GM23248 (cell line): ENCODE measurements at regions not wholly inside any gene's neighbourhood (a gene's known extent, or its start where the extent isn't known, plus 50 kb on each side); places are given as distances from the start of the nearest gene placed in this dataset.
A peak's percentile ranks its signal among the peaks of the same experiment; 100 is the strongest.
"Not testable (repeated sequence)": the region's sequence is repeated elsewhere in the genome, so short reads cannot be mapped to it uniquely, and the experiment has no call there.

Experiments used
- DNase-seq: peaks from one replicate; pipeline ENCODE4 v3.0.0-alpha.2; 2015
- H2AFZ ChIP-seq: fragments of 200-600 bp; sonication (generic); 2 replicates; pipeline ENCODE4 v1.6.1; 2016; ENCODE audit warnings: antibody characterized with exemption
- H3F3A ChIP-seq: fragments of 200-600 bp; sonication (generic); 2 replicates; pipeline ENCODE4 v1.6.1; 2016; ENCODE audit warnings: mild to moderate bottlenecking, antibody characterized with exemption, mixed run types; ENCODE audit not compliant: insufficient read depth
- H3K27ac ChIP-seq: fragments of 200-600 bp; sonication (generic); 2 replicates; pipeline ENCODE4 v1.5.1; 2016; ENCODE audit warnings: mild to moderate bottlenecking
- H3K27me3 ChIP-seq: fragments of 200-600 bp; sonication (generic); replicated peaks from 2 replicates; pipeline ENCODE4 v1.6.1; 2016; ENCODE audit warnings: mild to moderate bottlenecking; ENCODE audit not compliant: insufficient read depth
- H3K36me3 ChIP-seq: fragments of 200-600 bp; sonication (generic); 2 replicates; pipeline ENCODE4 v1.6.1; 2016; ENCODE audit warnings: low read depth, mild to moderate bottlenecking
- H3K4me1 ChIP-seq: fragments of 200-600 bp; sonication (generic); 2 replicates; pipeline ENCODE4 v1.6.1; 2016; ENCODE audit warnings: mild to moderate bottlenecking; ENCODE audit not compliant: insufficient read depth
- H3K4me2 ChIP-seq: fragments of 200-600 bp; sonication (generic); one replicate; pipeline ENCODE4 v1.6.1; 2016; ENCODE audit warnings: mild to moderate bottlenecking; ENCODE audit not compliant: unreplicated experiment
- H3K4me3 ChIP-seq: fragments of 200-600 bp; sonication (generic); 2 replicates; pipeline ENCODE4 v1.5.1; 2016; ENCODE audit warnings: mild to moderate bottlenecking
- H3K79me2 ChIP-seq: fragments of 200-600 bp; sonication (generic); 2 replicates; pipeline ENCODE4 v1.6.1; 2016; ENCODE audit warnings: mild to moderate bottlenecking; ENCODE audit not compliant: insufficient read depth
- H3K9ac ChIP-seq: fragments of 200-600 bp; sonication (generic); 2 replicates; pipeline ENCODE4 v1.6.1; 2016; ENCODE audit warnings: mild to moderate bottlenecking
- H3K9me2 ChIP-seq: fragments of 200-600 bp; sonication (generic); 2 replicates; pipeline ENCODE4 v1.6.1; 2016; ENCODE audit warnings: mixed run types, mild to moderate bottlenecking, moderate library complexity; ENCODE audit not compliant: insufficient read depth
- H3K9me3 ChIP-seq: fragments of 200-600 bp; sonication (generic); one replicate; pipeline ENCODE4 v1.6.1; 2017; ENCODE audit warnings: low read depth
- H4K20me1 ChIP-seq: fragments of 200-600 bp; sonication (generic); 2 replicates; pipeline ENCODE4 v1.6.0; 2016; ENCODE audit not compliant: insufficient read depth
- EZH2 ChIP-seq: fragments of 200-600 bp; sonication (generic); IDR thresholded peaks from 2 replicates; pipeline ENCODE4 v1.6.1; 2018; ENCODE audit warnings: antibody characterized with exemption, mild to moderate bottlenecking; ENCODE audit not compliant: insufficient read depth, poor library complexity, severe bottlenecking
- EZH2phosphoT487 ChIP-seq: fragments of 200-600 bp; sonication (generic); IDR thresholded peaks from 2 replicates; pipeline ENCODE4 v1.6.1; 2018; ENCODE audit warnings: antibody characterized with exemption, moderate library complexity, mild to moderate bottlenecking, low read depth; ENCODE audit not compliant: insufficient read depth
- WGBS, 2 experiments: methylation state at CpG; one replicate each; pipeline ENCODE4 v1.1.6; 2015 to 2017; ENCODE audit warnings: low lambda C conversion rate in 2 of 2, low coverage in 1 of 2; ENCODE audit errors: missing lambda C conversion rate in 2 of 2; 5-methylcytosine and 5-hydroxymethylcytosine counted together
- in situ Hi-C: fragments of 300-500 bp; cut with MboI; formaldehyde crosslinking; loops from 2 replicates; pipeline ENCODE4 v1.15.0; 2020

GRCh38 chr10:22832851-22833250, 95.0 kb upstream of the ARMC3 start:
- Histone ChIP-seq H3K4me3 (no peak overlapping the region), H3K4me2 (no peak overlapping the region), H3K36me3 (no peaks in the 10 kb centered on the region), H3K27ac (no peak overlapping the region), H3K9me3 (no peaks in the 10 kb centered on the region), H3K79me2 (no peaks in the 10 kb centered on the region), H3K9ac (no peak overlapping the region), H3K4me1 (peaks cover 12% of the 10 kb centered on the region), H3K27me3 (no peaks in the 10 kb centered on the region), H2AFZ (no peak overlapping the region), H3F3A (0 out of 2 replicates have a peak, but pooled peaks cover 8% of the 10 kb centered on the region), H4K20me1 (no peaks in the 10 kb centered on the region), H3K9me2 (no peaks in the 10 kb centered on the region)
- WGBS, 2 experiments, result 92 to 95% methylated on average over 2 of the region's 2 CpGs
- in situ Hi-C loops, result no loop called here
- no peak for DNase-seq
- TF ChIP-seq EZH2 (no peak), EZH2phosphoT487 (no peak)

GRCh38 chr10:22832066-22832602, 95.7 kb upstream of the ARMC3 start:
- no peak overlapping the region for H2AFZ ChIP-seq
- no peaks in the 10 kb centered on the region for H3K27me3 ChIP-seq
- no peak for DNase-seq
- H3F3A ChIP-seq, result 0 out of 2 replicates have a peak, but pooled peaks cover 10% of the 10 kb centered on the region
- no peak overlapping the region for H3K27ac ChIP-seq
- no peaks in the 10 kb centered on the region for H3K79me2 ChIP-seq
- no peak overlapping the region for H3K9ac ChIP-seq
- WGBS, 2 experiments, result 87 to 92% methylated on average over 4 of the region's 4 CpGs
- H3K9me3 ChIP-seq, result no peaks in the 10 kb centered on the region
- peaks cover 12% of the 10 kb centered on the region for H3K4me1 ChIP-seq
- no peaks in the 10 kb centered on the region for H3K36me3 ChIP-seq
- H3K9me2 ChIP-seq, result no peaks in the 10 kb centered on the region
- no peaks in the 10 kb centered on the region for H4K20me1 ChIP-seq
- no peak overlapping the region for H3K4me2 ChIP-seq
- TF ChIP-seq EZH2phosphoT487 (no peak), EZH2 (no peak)
- in situ Hi-C loops, result no loop called here
- H3K4me3 ChIP-seq, result no peak overlapping the region

DNA sequence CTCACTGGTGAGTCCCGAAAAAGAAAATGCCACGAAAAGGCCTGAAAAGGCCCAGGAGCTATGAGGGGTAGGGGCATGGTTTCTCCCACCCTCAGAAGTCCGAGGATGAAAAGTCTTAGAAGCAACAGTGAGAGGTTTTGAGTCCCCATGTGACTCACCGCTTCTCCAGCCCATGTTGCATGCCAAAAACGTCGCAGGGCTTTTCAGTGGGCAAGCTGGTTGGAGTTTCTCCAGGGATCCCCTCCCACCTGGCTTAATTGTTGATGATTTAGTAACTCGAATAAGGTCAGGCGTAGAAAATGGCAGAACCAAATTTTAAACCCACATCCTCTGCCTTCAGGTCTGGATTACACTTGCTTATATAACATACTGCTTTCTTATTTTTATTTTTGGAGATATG, 96.3 kb upstream of the ARMC3 start:
- WGBS, 2 experiments, result 83 to 86% methylated on average over 8 of the region's 8 CpGs
- no peak for TF ChIP-seq EZH2phosphoT487
- TF ChIP-seq EZH2, result no peak
- H3K9me2 ChIP-seq, result no peaks in the 10 kb centered on the region
- 0 out of 2 replicates have a peak, but pooled peaks cover 10% of the 10 kb centered on the region for H3F3A ChIP-seq
- no peak for DNase-seq
- H2AFZ ChIP-seq, result no peak overlapping the region
- in situ Hi-C loops, result no loop called here
- no peaks in the 10 kb centered on the region for H3K79me2 ChIP-seq
- no peak overlapping the region for H3K27ac ChIP-seq
- no peak overlapping the region for H3K4me3 ChIP-seq
- H3K4me1 ChIP-seq, result peaks cover 12% of the 10 kb centered on the region
- no peak overlapping the region for H3K9ac ChIP-seq
- H3K9me3 ChIP-seq, result no peaks in the 10 kb centered on the region
- H4K20me1 ChIP-seq, result no peaks in the 10 kb centered on the region
- H3K27me3 ChIP-seq, result no peaks in the 10 kb centered on the region
- no peak overlapping the region for H3K4me2 ChIP-seq
- H3K36me3 ChIP-seq, result no peaks in the 10 kb centered on the region

DNA sequence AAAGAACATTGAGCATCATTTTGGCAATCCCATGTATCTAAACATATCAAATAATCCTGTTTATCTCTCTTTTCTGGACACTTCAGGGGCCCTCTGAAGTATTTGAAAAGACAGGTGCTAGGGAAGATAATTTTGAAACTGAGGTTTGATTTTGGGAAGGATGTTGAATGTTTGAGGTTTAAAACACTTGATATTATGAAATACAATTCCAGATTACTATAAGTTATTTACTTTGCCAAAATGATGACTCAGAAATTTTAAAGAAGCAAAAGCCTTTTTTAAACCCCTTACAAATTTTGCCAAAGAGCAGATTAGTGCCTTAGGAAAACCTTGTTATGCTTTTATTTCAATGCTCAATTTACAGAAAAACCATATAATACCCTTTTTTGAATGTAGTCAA, 99.1 kb upstream of the ARMC3 start:
- H3K9ac ChIP-seq, H2AFZ ChIP-seq, H3K9me2 ChIP-seq, H3K27ac ChIP-seq, H3K79me2 ChIP-seq, H3K9me3 ChIP-seq, H3K4me3 ChIP-seq, H4K20me1 ChIP-seq, H3K27me3 ChIP-seq, H3K36me3 ChIP-seq, in situ Hi-C loops: not testable (repeated sequence)
- peak; percentile 44 for DNase-seq
- peaks cover 28% of the 10 kb centered on the region for H3F3A ChIP-seq
- H3K4me1 ChIP-seq, result peaks cover 32% of the 10 kb centered on the region
- peak overlapping the region; percentile 23 for H3K4me2 ChIP-seq

- Histone ChIP-seq H3K79me2 (no peaks in the 10 kb centered on the region), H4K20me1 (no peaks in the 10 kb centered on the region), H3K27me3 (no peaks in the 10 kb centered on the region), H3K4me1 (peaks cover 55% of the 10 kb centered on the region), H3K9me3 (no peaks in the 10 kb centered on the region), H3F3A (peaks cover 51% of the 10 kb centered on the region), H3K4me3 (no peak overlapping the region), H3K4me2 (peak overlapping the region; percentile 26), H3K36me3 (no peaks in the 10 kb centered on the region), H3K9me2 (no peaks in the 10 kb centered on the region), H3K27ac (no peak overlapping the region), H3K9ac (no peak overlapping the region), H2AFZ (no peak overlapping the region)
- in situ Hi-C loops, result no loop called here
- 96% methylated on average over 6 of the region's 6 CpGs for WGBS, 2 experiments
- DNase-seq, result no peak
- TF ChIP-seq EZH2phosphoT487, result no peak
- no peak for TF ChIP-seq EZH2
Measured at GRCh38 chr10:22825841-22826240, 102.0 kb upstream of the ARMC3 start.
